ENCODE measurements at regions not wholly inside any gene's neighbourhood (a gene's known extent, or its start where the extent isn't known, plus 50 kb on each side); places are given as distances from the start of the nearest gene placed in this dataset.

DNA sequence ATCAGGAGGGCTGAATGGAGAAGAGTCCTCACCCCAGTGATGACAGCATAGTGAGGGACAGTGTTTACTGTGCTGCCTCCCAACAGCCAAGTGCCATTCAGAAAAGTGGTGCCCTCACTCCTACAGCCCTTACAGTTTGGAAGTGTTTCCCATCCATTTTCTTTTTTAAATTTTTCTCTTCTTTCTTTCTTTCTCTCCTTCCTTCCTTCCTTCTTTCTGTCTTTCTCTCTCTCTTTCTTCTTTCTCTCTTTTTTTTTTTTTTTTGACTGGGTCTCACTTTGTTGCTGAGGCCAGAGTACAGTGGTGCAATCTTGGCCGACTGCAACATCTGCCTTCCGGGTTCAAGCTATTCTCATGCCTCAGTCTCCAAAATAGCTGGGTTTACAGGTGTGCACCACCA lies 755.3 kb downstream of the UQCRFS1 start:
- TF ChIP-seq, protein P1, sequence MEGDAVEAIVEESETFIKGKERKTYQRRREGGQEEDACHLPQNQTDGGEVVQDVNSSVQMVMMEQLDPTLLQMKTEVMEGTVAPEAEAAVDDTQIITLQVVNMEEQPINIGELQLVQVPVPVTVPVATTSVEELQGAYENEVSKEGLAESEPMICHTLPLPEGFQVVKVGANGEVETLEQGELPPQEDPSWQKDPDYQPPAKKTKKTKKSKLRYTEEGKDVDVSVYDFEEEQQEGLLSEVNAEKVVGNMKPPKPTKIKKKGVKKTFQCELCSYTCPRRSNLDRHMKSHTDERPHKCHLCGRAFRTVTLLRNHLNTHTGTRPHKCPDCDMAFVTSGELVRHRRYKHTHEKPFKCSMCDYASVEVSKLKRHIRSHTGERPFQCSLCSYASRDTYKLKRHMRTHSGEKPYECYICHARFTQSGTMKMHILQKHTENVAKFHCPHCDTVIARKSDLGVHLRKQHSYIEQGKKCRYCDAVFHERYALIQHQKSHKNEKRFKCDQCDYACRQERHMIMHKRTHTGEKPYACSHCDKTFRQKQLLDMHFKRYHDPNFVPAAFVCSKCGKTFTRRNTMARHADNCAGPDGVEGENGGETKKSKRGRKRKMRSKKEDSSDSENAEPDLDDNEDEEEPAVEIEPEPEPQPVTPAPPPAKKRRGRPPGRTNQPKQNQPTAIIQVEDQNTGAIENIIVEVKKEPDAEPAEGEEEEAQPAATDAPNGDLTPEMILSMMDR (IDR thresholded peaks at IDR 0.05 in 8 of 11, conservative IDR thresholded peaks at IDR 0.05 in 3 of 11): no peak
- TF ChIP-seq POLR2AphosphoS5 (IDR thresholded peaks at IDR 0.05): no peak

All from spleen (tissue), 7 donors.